ENCODE measurements at regions not wholly inside any gene's neighbourhood (a gene's known extent, or its start where the extent isn't known, plus 50 kb on each side); places are given as distances from the start of the nearest gene placed in this dataset.

DNA sequence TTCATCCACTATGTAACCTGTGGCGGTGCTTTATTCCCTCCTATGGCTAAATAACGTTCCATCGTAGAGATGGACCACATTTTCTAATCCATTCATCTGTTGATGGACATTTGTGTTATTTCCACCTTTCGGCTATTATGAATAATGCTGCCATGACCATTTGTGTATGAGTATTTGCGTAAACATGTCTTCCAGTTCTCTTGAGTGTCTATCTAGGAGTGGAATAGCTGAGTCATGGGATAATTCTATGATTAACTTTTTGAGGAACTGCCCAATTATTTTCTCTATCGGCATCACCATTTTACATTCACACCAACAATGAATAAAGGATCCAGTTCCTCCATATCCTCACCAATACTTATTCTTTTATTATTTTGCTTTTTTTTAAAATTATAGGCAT is 261.9 kb upstream of the SFSWAP start:
- H3K36me3 ChIP-seq, result no peaks in the 10 kb centered on the region
- H3K4me3 ChIP-seq, result no peak overlapping the region
- DNase-seq, result no peak
- H3K27me3 ChIP-seq, result peaks cover 3% of the 10 kb centered on the region; the same call in 1 of the 2 replicates
- peaks cover 10% of the 10 kb centered on the region for H3K9me3 ChIP-seq

GRCh38 chr12:131452444-131452860 is 258.4 kb upstream of the SFSWAP start:
- Histone ChIP-seq H3K27me3 (peaks cover 3% of the 10 kb centered on the region; the same call in 1 of the 2 replicates), H3K36me3 (no peaks in the 10 kb centered on the region), H3K9me3 (peaks cover 10% of the 10 kb centered on the region), H3K4me3 (no peak overlapping the region)
- peak; percentile 21 for DNase-seq

DNA sequence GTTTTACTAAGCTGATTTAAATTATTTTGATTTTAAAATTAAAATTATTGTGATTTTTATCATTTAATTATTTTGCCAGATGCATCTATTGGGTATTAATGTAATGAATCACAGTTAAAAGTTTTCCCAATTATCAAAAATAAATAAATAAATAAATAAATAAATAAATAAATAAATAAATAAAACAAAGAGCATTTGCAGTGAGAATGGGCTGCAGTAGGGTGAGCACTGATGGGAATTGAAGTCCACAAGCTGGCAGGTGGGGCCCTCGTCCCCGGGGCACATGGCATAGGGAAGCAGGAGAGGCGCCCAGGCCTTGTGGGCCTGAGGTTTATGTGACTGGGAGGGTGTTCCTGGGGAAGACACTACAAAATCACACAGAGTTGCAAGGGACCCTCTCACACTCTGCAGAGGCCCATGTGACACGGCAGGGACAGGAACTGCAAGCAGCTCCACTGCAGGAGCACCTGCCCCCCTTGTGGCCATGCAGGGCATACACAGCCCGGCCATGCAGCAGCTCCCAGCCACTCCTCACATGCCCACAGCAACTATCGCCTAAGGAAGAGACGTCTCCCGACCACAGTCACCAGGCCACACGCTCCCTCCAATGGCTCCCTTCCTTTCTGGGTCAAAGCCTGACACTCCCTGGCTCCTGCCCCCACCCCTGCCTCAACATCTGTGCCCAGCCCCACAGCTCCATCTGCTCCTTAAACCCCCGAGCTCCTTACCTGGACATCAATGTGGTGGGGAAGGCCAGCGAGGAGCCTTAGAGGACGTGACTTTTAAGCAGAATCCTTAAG is 256.3 kb upstream of the SFSWAP start:
- Histone ChIP-seq H3K4me3 (no peak overlapping the region), H3K27me3 (peaks cover 21% of the 10 kb centered on the region), H3K9me3 (peaks cover 2% of the 10 kb centered on the region; the same call in 1 of the 2 replicates), H3K36me3 (no peaks in the 10 kb centered on the region)
- peak; percentile 56 for DNase-seq

GRCh38 chr12:131455218-131455506 is 255.7 kb upstream of the SFSWAP start:
- H3K36me3 ChIP-seq, result no peaks in the 10 kb centered on the region
- no peak overlapping the region for H3K4me3 ChIP-seq
- DNase-seq, result no peak
- peaks cover 22% of the 10 kb centered on the region for H3K27me3 ChIP-seq
- H3K9me3 ChIP-seq, result peaks cover 2% of the 10 kb centered on the region; the same call in 1 of the 2 replicates

- H3K4me3 ChIP-seq, result no peak overlapping the region
- DNase-seq, result no peak
- peaks cover 21% of the 10 kb centered on the region for H3K27me3 ChIP-seq
- H3K9me3 ChIP-seq, result no peaks in the 10 kb centered on the region; the same call in 1 of the 2 replicates
- no peaks in the 10 kb centered on the region for H3K36me3 ChIP-seq
Measured at GRCh38 chr12:131455581-131456110, 255.2 kb upstream of the SFSWAP start.

DNA sequence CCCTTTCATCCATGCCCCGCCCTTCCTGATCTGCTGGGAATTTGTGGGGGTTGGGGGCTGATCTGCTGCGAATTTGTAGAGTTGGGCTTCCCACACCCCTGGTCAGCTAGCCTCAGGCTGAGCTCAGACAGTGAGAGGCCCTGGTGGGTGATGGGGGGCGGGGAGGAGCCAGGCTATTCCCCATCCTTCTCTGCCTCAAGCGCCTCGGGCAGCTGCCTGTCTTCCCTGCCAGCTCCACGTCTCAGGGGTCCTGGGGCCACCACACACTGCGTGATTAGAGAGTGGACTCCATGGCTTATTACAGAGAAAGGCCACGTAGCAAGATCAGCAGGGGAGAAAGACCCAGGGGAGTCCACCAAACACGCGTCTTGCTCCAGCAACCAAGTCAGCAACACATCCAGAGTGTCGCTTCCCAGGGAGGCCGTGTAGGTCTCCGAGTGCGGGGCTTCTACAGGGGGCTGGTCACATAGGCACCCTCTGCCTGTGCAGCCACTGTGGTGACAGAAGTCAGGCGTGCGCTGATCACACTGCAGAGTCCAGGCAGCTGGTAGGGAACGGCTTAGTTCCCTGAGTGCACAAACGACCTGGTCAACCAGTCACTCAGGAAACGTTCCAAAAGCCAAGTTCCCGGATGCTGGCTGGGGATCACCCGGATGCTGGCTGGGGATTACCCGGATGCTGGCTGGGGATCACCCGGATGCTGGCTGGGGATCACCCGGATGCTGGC is 254.4 kb upstream of the SFSWAP start:
- no peaks in the 10 kb centered on the region for H3K9me3 ChIP-seq
- no peak for DNase-seq

GRCh38 chr12:131457028-131457310 is 253.9 kb upstream of the SFSWAP start:
- Histone ChIP-seq H3K4me3 (no peak overlapping the region), H3K9me3 (no peaks in the 10 kb centered on the region), H3K27me3 (peaks cover 25% of the 10 kb centered on the region), H3K36me3 (no peaks in the 10 kb centered on the region)
- DNase-seq, result no peak

More for the DNA sequence above, 254.4 kb upstream of the SFSWAP start:
- H3K36me3 ChIP-seq, result no peaks in the 10 kb centered on the region
- H3K4me3 ChIP-seq, result no peak overlapping the region
- H3K27me3 ChIP-seq, result peaks cover 21% of the 10 kb centered on the region

GRCh38 chr12:131457331-131458047 is 253.4 kb upstream of the SFSWAP start:
- Histone ChIP-seq H3K9me3 (no peaks in the 10 kb centered on the region), H3K27me3 (peaks cover 28% of the 10 kb centered on the region), H3K36me3 (no peaks in the 10 kb centered on the region), H3K4me3 (no peak overlapping the region)
- DNase-seq, result no peak

GRCh38 chr12:131458048-131458374 is 252.9 kb upstream of the SFSWAP start:
- peaks cover 30% of the 10 kb centered on the region for H3K27me3 ChIP-seq
- H3K9me3 ChIP-seq, result no peaks in the 10 kb centered on the region
- DNase-seq, result no peak
- no peak overlapping the region for H3K4me3 ChIP-seq
- no peaks in the 10 kb centered on the region for H3K36me3 ChIP-seq

DNA sequence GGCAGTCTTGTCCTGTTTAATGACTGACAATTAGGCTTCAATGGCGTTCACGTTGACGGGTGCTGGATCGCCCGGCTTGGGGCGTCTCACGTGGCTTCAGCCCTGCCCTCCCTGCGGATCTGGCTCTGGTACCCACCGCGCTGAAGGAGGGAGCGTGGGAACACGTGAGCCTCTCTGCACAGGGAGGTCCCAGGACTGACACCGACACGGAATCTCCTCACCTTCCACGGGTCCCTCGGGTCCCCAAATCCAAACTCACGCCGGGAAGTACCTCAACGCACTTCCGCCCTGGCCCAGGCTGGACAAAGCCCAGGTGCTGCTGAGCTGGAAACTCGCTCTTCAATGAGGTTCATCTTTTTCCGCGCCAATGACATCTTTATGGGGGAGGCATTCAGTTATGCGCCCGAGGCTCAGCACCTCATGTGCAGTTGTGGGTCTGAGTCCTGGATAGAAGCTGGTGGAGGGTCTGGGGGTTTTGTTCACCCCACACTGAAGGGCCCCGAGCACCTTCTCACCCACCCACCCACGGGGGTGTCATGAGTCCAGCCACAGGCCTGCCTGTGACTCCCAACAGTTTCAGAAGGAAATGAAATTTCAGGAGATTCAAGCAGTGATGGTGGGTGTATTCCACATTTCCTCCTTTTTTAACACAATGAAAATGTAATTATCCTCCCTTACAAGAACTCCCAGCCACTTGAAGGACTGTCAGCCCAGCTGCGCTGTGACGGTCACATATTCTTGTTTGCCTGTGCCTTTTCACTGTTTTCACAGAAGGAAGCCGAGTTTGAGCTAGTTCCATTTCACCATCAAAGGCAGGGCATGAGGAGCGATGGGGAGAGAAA is 251.7 kb upstream of the SFSWAP start:
- Histone ChIP-seq H3K27me3 (peaks cover 30% of the 10 kb centered on the region), H3K9me3 (no peaks in the 10 kb centered on the region), H3K4me3 (no peak overlapping the region), H3K36me3 (no peaks in the 10 kb centered on the region)
- no peak for DNase-seq

DNA sequence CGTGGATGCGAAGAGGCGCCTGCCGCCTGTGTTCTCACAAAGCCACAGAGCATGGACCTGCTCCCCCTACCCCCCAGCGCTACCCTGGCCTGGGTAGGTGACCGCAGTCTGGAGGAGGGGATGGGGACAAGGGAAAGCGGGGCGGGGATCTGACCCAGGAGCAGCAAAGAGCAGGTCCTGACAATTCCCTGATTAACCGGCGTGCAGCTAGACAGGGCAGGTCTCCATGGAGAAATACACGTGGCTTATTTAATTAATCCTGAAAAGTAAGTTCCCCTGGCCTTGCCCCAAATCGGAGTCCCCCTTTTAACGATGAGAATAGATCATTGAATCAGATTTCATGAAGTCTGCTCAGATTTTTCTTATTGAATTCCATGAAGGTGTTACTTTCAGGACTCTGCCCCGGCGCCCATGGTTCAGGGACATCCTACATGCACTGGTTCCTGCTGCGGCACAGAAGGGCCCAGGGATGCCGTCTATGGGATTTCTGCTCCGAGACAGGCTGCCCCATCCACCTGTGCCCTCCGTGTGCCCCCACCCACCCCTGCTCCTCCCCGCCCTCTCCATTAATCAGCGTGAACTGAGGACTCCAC is 251.0 kb upstream of the SFSWAP start:
- no peak for DNase-seq
- no peaks in the 10 kb centered on the region for H3K36me3 ChIP-seq
- no peaks in the 10 kb centered on the region for H3K9me3 ChIP-seq
- no peak overlapping the region for H3K4me3 ChIP-seq
- peaks cover 31% of the 10 kb centered on the region for H3K27me3 ChIP-seq

DNA sequence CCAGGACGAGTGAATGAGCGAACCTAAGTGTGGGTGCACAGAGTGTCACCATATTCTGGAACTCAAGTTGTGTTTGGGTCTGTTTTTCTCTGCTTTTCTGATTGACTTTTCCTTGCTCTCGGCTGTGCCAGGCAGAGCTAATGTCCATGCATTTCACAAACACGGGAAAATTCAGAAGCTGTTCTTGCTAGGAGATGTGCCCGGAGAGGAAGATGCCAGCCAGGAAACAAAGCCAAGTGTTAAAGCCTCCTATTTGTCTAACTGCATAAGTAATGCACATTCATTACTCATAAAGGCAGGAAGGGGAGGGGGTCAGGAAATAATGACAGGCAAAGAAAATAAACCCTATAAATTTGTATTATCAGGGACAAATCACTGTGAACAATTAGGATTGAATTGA is 250.4 kb upstream of the SFSWAP start:
- Histone ChIP-seq H3K9me3 (no peaks in the 10 kb centered on the region), H3K27me3 (peaks cover 32% of the 10 kb centered on the region), H3K4me3 (no peak overlapping the region), H3K36me3 (no peaks in the 10 kb centered on the region)
- DNase-seq, result peak; percentile 68

GRCh38 chr12:131461096-131461495 is 249.8 kb upstream of the SFSWAP start:
- DNase-seq, result no peak
- no peaks in the 10 kb centered on the region for H3K9me3 ChIP-seq
- H3K36me3 ChIP-seq, result no peaks in the 10 kb centered on the region
- peaks cover 32% of the 10 kb centered on the region for H3K27me3 ChIP-seq
- no peak overlapping the region for H3K4me3 ChIP-seq

GRCh38 chr12:131463174-131463573 is 247.7 kb upstream of the SFSWAP start:
- no peak overlapping the region for H3K4me3 ChIP-seq
- no peaks in the 10 kb centered on the region for H3K36me3 ChIP-seq
- no peaks in the 10 kb centered on the region for H3K9me3 ChIP-seq
- no peak for DNase-seq
- H3K27me3 ChIP-seq, result peaks cover 29% of the 10 kb centered on the region

DNA sequence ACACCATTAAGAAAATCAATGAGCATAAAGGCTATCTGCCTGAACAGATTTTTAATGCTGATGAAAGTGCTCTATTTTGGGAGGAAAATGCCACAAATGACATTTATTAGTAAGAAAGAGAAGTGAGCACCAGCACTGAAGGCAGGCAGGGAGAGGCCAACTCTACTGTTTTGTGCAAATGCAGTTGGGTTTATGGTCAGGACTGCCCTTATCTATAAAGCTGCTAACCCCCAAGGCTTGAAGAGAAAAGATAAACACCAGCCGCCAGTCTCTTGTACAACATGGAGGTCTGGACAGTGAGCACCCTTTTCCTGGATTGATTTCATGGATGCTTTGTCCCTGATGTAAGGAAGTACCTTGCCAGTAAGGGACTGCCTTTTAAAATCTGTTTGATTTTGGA is 246.8 kb upstream of the SFSWAP start:
- Histone ChIP-seq H3K9me3 (no peaks in the 10 kb centered on the region), H3K27me3 (peaks cover 20% of the 10 kb centered on the region), H3K36me3 (no peaks in the 10 kb centered on the region), H3K4me3 (no peak overlapping the region)
- no peak for DNase-seq

GRCh38 chr12:131466306-131466705 is 244.6 kb upstream of the SFSWAP start:
- Histone ChIP-seq H3K36me3 (no peaks in the 10 kb centered on the region), H3K9me3 (no peaks in the 10 kb centered on the region), H3K4me3 (no peak overlapping the region), H3K27me3 (peaks cover 14% of the 10 kb centered on the region)
- no peak for DNase-seq
